WTC11 (cell line): ENCODE measurements at regions not wholly inside any gene's neighbourhood (a gene's known extent, or its start where the extent isn't known, plus 50 kb on each side); places are given as distances from the start of the nearest gene placed in this dataset.

Source experiments
- ATAC-seq: fragments of 200-7000 bp; cut with Tn5 transposase; 2 replicates; pipeline ENCODE4 v1.10.0; 2021; ENCODE audit warnings: mild to moderate bottlenecking, moderate library complexity
- CTCF ChIA-PET: fragments of 300-600 bp; sonication (Branson Sonifier 250); formaldehyde crosslinking; loops from one replicate; lab custom pipeline; 2021; ENCODE audit warnings: antibody characterized with exemption; lab: Charles Lee
- POLR2A ChIA-PET: fragments of 350-600 bp; sonication (Branson Sonifier 250); formaldehyde crosslinking; loops from one replicate; lab custom pipeline; 2021; ENCODE audit warnings: antibody characterized with exemption; lab: Charles Lee
- DNase-seq: peaks from one replicate; pipeline ENCODE4 v3.0.0; 2021; ENCODE audit warnings: low spot score
- H3K27ac Mint-ChIP-seq: 2 replicates; pipeline ENCODE4 v1.8.0; 2021; ENCODE audit warnings: mixed read lengths
- H3K27me3 Mint-ChIP-seq: 2 replicates; pipeline ENCODE4 v1.8.0; 2021; ENCODE audit warnings: low read depth, mild to moderate bottlenecking, moderate library complexity, mixed read lengths
- H3K36me3 Mint-ChIP-seq: 2 replicates; pipeline ENCODE4 v1.8.0; 2021; ENCODE audit warnings: mixed read lengths
- H3K4me1 Mint-ChIP-seq: 2 replicates; pipeline ENCODE4 v1.8.0; 2022; ENCODE audit warnings: mixed read lengths
- H3K4me3 Mint-ChIP-seq: 2 replicates; pipeline ENCODE4 v1.8.0; 2021; ENCODE audit warnings: mild to moderate bottlenecking, moderate library complexity, mixed read lengths
- H3K9me3 Mint-ChIP-seq: 2 replicates; pipeline ENCODE4 v1.8.0; 2021; ENCODE audit warnings: mixed read lengths
- AFF4 ChIP-seq: sonication (generic); formaldehyde crosslinking; IDR thresholded peaks from 2 replicates; pipeline ENCODE4 v1.8.1; 2023; ENCODE audit warnings: mild to moderate bottlenecking, missing genetic modification reagents, borderline replicate concordance
- AR ChIP-seq: fragments of 250-450 bp; sonication (Bioruptor Pico); IDR thresholded peaks from 2 replicates; pipeline ENCODE4 v1.9.0; 2021; ENCODE audit warnings: mild to moderate bottlenecking
- ATF2 ChIP-seq: sonication (generic); formaldehyde crosslinking; IDR thresholded peaks from 2 replicates; pipeline ENCODE4 v1.8.1; 2022; ENCODE audit warnings: low read depth, missing genetic modification reagents, borderline replicate concordance
- CREM ChIP-seq: sonication (generic); formaldehyde crosslinking; IDR thresholded peaks from 2 replicates; pipeline ENCODE4 v1.8.1; 2022; ENCODE audit warnings: mild to moderate bottlenecking, missing genetic modification reagents, moderate library complexity
- GABPB1 ChIP-seq: sonication (generic); formaldehyde crosslinking; IDR thresholded peaks from 2 replicates; pipeline ENCODE4 v1.8.1; 2023; ENCODE audit warnings: mild to moderate bottlenecking, missing genetic modification reagents
- IRF2 ChIP-seq: sonication (generic); formaldehyde crosslinking; IDR thresholded peaks from 2 replicates; pipeline ENCODE4 v1.8.0; 2022; ENCODE audit warnings: low read depth, missing genetic modification reagents, borderline replicate concordance
- MLX ChIP-seq: sonication (generic); formaldehyde crosslinking; IDR thresholded peaks from 2 replicates; pipeline ENCODE4 v1.8.1; 2023; ENCODE audit warnings: mild to moderate bottlenecking, missing genetic modification reagents, moderate library complexity
- MYBL2 ChIP-seq: sonication (generic); formaldehyde crosslinking; IDR thresholded peaks from 2 replicates; pipeline ENCODE4 v1.8.1; 2023; ENCODE audit warnings: mild to moderate bottlenecking, moderate library complexity, missing genetic modification reagents
- OVOL2 ChIP-seq: fragments of 250-450 bp; sonication (Bioruptor Pico); IDR thresholded peaks from 2 replicates; pipeline ENCODE4 v1.9.0; 2021; ENCODE audit warnings: mild to moderate bottlenecking, borderline replicate concordance
- PREB ChIP-seq: sonication (generic); formaldehyde crosslinking; IDR thresholded peaks from 2 replicates; pipeline ENCODE4 v1.8.1; 2022; ENCODE audit warnings: mild to moderate bottlenecking, missing genetic modification reagents, moderate library complexity, borderline replicate concordance
- PRRX2 ChIP-seq: fragments of 250-450 bp; sonication (Bioruptor Pico); IDR thresholded peaks from 2 replicates; pipeline ENCODE4 v1.8.0; 2021; ENCODE audit warnings: mild to moderate bottlenecking
- RORB ChIP-seq: fragments of 250-450 bp; sonication (Bioruptor Pico); IDR thresholded peaks from 2 replicates; pipeline ENCODE4 v1.9.0; 2021; ENCODE audit warnings: mild to moderate bottlenecking
- SP1 ChIP-seq: sonication (generic); formaldehyde crosslinking; conservative IDR thresholded peaks from 2 replicates; pipeline ENCODE4 v1.8.1; 2022; ENCODE audit warnings: missing genetic modification reagents
- TCF7 ChIP-seq: sonication (generic); formaldehyde crosslinking; IDR thresholded peaks from 2 replicates; pipeline ENCODE4 v1.8.0; 2022; ENCODE audit warnings: mild to moderate bottlenecking, low read depth, missing genetic modification reagents, moderate library complexity
- USF1 ChIP-seq: sonication (generic); formaldehyde crosslinking; IDR thresholded peaks from 2 replicates; pipeline ENCODE4 v1.8.0; 2022; ENCODE audit warnings: mild to moderate bottlenecking, missing genetic modification reagents
- ZNF219 ChIP-seq: sonication (generic); formaldehyde crosslinking; IDR thresholded peaks from 2 replicates; pipeline ENCODE4 v1.8.0; 2023; ENCODE audit warnings: missing genetic modification reagents, mild to moderate bottlenecking, borderline replicate concordance
- ZNF263 ChIP-seq: sonication (generic); formaldehyde crosslinking; IDR thresholded peaks from 2 replicates; pipeline ENCODE4 v1.8.1; 2022; ENCODE audit warnings: low read depth, mild to moderate bottlenecking, moderate library complexity, missing genetic modification reagents
- ZNF425 ChIP-seq: fragments of 250-450 bp; sonication (Bioruptor Pico); conservative IDR thresholded peaks from 2 replicates; pipeline ENCODE4 v1.9.0; 2021; ENCODE audit warnings: mild to moderate bottlenecking
- ZNF671 ChIP-seq: fragments of 250-450 bp; sonication (Bioruptor Pico); IDR thresholded peaks from 2 replicates; pipeline ENCODE4 v1.8.0; 2021; ENCODE audit warnings: mild to moderate bottlenecking

GRCh38 chr9:90046317-90046861 is 441.6 kb downstream of the GADD45G start (continued):
- no peak for TF ChIP-seq ZNF263 (CRISPR knock-in tag)

GRCh38 chr9:90047828-90048227 is 443.0 kb downstream of the GADD45G start:
- ChIA-PET CTCF (no interaction called here), POLR2A (interaction anchor here (0.7 kb wide), 1 partner anchor 398 kb away, joined by 4 read pairs; no protein-coding TSS in a partner anchor)
- Mint-ChIP-seq H3K27ac (no peak overlapping the region), H3K4me1 (peaks cover 20% of the 10 kb centered on the region), H3K9me3 (no peaks in the 10 kb centered on the region), H3K36me3 (no peaks in the 10 kb centered on the region)
- DNase-seq = no peak
- ATAC-seq = no peak
- no peak for TF ChIP-seq RORB
- no peak for TF ChIP-seq SP1 (CRISPR knock-in tag)
- TF ChIP-seq AR = no peak
- no peak for TF ChIP-seq IRF2 (CRISPR knock-in tag)
- TF ChIP-seq ZNF219 (CRISPR knock-in tag) = no peak
- no peak for TF ChIP-seq MYBL2 (CRISPR knock-in tag)
- TF ChIP-seq PREB (CRISPR knock-in tag) = no peak
- TF ChIP-seq OVOL2 = no peak
- no peak for TF ChIP-seq ZNF425 (CRISPR knock-in tag)
- no peak for TF ChIP-seq GABPB1 (CRISPR knock-in tag)
- no peak for TF ChIP-seq PRRX2 (CRISPR knock-in tag)
- TF ChIP-seq TCF7 (CRISPR knock-in tag) = no peak
- TF ChIP-seq ZNF671 (CRISPR knock-in tag) = no peak
- TF ChIP-seq MLX (CRISPR knock-in tag) = no peak
- TF ChIP-seq CREM (CRISPR knock-in tag) = no peak
- no peak for TF ChIP-seq USF1 (CRISPR knock-in tag)
- no peak for TF ChIP-seq ATF2 (CRISPR knock-in tag)
- no peak for TF ChIP-seq AFF4
- TF ChIP-seq, all 79 proteins: peak for 0
- no peaks in the 10 kb centered on the region; the same call in 1 of the 2 replicates for H3K27me3 Mint-ChIP-seq
- H3K4me3 Mint-ChIP-seq = no peak overlapping the region
